Right kidney (tissue), 1 donor: ENCODE measurements at regions not wholly inside any gene's neighbourhood (a gene's known extent, or its start where the extent isn't known, plus 50 kb on each side); places are given as distances from the start of the nearest gene placed in this dataset.
"Not testable (repeated sequence)": the region's sequence is repeated elsewhere in the genome, so short reads cannot be mapped to it uniquely, and the experiment has no call there.

Source experiments
- DNase-seq: peaks from one replicate; pipeline ENCODE4 v3.0.0-alpha.2; 2016

DNA sequence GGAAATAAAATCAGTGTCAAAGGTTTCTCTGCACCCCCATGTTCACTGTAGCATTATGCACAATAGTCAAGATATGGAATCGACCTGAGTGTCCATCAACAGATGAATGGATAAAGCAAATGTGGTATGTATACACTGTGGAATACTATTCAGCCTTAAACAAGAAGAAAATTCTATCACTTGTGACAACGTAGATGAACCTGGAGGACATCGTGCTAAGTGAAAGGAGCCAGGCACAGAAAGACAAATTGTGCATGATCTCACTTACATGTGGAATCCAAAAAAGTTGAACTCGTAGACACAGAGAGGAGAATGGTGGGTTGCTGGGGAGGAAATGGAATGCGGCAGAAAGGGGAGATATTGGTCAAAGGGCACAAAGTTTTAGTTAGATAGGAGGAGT, 136.3 kb upstream of the ESR1 start:
- DNase-seq: no peak

DNA sequence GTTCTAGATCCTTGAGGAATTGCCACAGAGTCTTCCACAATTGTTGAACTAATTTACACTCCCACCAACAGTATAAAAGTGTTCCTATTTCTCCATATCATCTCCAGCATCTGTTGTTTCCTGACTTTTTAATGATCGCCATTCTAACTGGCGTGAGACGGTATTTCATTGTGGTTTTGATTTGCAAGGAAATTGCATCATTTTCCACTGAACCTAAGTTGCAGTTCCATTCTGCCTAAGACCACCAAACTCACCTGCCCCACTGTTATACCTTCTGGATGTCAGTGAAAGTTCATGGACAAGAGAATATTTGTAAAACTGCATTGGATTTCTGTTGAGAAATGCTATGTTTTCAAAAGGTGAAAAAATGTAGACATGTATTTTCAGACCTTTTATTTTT, 132.9 kb upstream of the ESR1 start:
- no peak for DNase-seq

DNA sequence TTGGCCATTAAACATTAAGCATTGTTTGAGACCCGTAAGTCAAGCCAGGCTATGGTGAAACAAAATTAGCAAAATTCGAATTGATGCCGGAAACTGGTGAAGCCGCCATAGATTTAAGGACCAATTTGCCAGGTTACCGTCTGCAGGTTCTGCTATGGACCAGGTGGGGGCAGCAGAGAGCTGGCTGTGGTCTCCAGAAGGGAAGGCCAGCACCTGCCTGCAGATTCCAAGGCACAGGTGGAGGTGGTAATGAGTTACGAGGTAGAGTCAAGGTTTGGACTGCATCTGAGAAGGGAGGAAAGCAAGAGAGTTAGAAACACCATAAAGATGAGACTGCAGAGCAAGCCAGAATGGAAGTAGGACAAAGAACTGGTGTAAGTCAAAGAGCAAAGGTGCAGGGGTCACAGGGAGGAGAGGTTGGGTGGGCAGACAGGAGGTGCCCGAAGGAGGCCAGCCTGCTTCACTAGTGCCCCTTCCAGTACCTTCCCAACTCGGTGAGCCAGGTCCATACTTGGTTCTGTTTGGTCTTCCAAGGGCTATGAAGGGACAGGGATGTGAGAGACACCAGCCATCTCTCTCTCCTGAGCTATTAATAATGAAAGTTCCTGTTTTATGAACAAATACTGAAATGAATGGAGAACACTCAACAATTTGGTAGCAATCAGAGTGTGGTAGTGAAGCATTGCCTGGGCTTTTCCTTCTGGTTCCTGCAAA, 131.6 kb upstream of the ESR1 start:
- DNase-seq: no peak

DNA sequence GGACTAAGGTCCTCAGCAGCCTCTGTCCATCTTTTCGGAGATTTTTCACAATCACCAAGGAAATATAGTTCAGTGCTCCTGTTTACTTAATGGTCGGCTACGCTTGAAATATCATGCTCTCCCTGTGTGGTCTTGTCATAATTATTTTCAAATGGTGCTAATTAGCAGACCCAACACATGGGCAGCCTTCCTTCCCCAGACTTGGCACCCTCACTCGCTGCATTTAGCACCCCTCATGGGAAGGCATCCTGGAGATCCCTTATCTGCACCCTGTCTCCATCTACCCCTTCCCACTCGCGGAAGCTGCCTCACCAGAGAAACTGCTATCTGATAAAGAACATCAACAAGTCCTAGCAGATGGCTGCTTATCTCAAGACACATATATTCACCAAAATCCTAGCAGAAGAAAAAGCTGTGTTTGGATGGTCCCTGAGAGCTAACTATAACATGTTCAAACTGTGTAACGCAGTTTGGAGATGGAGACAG, 131.0 kb upstream of the ESR1 start:
- DNase-seq: no peak

DNA sequence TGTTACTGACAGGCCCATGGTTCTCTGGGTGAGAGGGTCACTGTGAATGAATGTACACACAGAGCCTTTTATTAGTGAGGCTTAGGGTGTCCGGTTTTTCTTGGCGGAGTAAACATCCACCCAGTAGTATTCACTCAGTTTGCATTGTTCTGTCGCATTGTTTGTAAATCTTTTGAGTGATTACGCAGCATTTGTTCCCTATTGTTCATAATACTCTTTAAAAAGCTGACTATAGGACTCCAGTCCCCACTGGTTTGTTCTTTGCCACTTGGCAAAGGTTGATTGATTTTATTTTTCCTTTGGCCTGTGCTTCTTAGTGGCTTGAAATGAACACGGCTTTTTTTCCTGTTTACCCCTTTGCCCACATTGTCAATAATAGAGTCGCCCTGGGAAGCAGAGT, 130.1 kb upstream of the ESR1 start:
- DNase-seq: no peak

DNA sequence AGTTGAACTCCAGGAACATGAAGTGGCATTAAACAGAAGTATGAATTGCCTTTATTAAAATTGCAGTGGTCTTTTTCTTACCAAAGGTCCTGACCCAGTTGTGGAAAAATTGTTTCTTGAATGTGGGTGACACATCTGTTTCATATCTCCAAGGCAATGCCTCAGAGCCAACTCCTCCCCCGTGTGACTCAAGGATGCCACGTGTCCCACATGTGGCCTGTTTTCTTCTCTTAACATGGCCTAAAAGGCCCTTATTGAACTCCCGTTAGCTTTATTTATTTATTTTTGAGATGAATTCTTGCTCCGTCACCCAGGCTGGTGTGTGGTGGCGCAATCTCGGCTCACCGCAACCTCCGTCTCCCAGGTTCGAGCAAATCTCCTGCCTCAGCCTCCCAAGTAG, 128.4 kb upstream of the ESR1 start:
- no peak for DNase-seq

DNA sequence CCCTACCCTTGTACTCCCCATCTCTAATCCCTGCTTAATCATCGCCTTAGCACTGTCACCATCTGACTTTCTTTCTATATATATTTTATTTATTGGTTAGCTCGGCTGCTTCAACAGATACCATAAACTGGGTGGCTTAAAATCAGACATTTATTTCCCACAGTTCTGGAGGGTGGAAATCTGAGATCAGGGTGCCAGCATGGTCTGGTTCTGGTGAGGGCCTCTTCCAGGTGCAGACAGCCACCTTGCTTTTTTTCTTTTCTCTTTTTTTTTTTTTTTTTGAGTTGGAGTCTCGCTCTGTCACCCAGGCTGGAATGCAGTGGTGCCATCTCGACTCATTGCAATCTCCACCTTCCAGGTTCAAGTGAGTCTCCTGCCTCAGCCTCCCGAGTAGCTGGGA, 127.5 kb upstream of the ESR1 start:
- no peak for DNase-seq

DNA sequence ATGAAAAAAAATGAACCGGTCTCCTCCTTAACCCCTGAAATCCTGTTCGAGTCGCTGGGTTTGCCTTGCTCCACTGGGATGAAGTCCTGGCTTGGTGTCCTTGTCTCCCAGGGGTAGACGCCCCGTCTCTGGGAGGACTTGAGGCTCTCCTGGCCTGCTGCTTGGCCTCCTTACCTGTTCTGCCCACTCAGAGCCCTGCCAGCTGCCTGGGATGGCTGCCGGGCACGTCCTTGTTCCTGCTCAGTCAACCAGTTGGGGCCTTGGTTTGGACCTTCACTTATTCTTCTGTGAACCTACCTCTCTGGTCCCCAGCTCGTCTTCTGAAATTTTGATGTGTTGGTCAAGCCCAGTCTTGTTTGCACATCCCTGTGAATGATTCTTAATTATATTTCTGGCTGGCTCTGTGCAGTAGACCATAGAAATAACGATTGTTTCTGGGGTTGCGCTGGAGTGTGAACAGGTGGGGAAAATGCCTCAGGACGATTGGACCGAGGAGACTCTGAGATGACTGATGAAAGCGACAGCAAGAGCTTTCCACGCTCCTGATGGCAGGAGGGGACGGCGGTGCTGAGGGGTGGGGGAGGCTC, 126.5 kb upstream of the ESR1 start:
- DNase-seq: peak; percentile 30

DNA sequence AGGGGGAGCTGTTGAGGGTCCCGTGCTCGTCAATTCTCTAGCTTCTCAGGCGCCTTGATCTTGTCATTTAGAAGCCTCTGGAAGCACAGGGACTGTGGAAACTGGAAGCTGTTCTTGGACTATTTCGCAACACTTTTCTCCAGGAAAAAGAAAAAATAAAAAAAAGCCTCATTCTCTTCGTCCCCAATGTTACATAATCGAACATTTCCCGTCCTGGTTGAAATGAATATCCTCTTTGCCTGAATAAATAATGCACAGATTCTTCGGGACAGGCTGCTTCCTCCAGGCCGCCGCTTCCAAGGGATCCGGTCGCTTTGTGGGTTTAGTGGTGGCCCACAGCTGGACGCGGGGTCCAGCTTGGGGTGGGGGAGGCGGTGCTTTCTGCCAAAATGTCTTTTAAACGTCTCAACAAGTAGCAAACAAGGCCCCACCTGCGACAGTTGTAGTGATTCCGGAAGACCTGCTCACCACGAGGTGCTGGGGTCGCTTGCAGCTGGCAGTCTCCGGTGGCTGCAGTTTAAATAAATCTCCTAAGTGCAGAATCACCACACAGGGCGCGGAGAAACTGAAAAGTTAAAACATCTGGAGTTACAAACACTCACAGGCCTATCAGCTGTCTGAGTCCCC, 125.9 kb upstream of the ESR1 start:
- DNase-seq: peak; percentile 45

DNA sequence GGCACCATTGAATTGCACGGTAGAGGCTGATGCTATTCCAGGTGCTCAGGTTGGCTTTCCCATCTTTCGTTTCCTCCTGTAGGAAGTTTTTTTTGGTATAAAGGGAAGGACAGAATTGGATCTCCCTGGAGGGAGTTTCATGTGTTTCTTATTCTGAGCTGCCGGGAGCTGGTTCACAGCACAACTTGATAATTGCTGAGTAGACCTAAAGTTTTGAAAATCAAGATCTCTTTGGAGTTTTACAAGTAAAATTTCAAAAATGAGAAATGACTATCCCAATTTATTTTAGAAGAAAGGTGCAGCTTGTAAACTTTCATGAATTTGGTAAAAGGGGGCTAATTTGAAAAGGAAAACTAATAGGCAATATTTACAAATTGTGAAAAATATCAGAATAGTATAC, 125.2 kb upstream of the ESR1 start:
- no peak for DNase-seq

DNA sequence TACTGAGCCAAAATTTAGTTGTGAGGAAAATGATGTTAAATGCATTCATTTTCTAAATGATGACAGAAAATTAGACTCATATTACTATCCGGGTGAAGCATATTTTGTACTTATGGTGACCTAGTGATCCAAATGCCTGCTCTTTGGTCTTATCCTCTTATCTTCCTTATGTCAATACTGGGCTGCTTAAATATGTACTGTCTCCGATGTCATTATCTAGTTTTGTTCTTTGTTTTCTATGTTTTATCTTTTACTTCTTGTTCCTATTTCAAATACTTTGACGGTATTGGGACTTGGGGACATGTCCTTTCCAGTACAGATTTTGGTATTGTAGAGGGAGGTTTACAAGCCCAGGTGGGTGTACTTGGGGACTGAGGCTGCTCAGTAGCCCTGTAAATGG, 124.6 kb upstream of the ESR1 start:
- DNase-seq: no peak

DNA sequence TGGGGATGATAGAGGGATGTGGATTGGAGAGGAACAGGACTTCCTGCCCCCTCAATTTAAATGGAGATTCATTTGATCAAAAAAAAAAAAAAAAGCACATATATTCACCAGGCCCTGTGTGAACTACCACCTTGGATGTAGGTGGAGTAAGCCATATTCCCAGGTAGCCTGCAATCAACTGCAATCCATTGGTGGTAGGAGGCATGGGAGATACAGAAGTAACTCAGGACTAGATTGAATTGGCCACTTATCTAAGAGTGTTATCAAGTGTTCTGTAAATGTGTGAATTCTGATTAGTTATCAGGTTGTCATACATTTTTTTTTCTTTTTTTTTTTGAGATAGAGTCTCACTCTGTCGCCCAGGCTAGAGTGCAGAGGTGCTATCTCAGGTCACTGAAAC, 124.1 kb upstream of the ESR1 start:
- DNase-seq: no peak

DNA sequence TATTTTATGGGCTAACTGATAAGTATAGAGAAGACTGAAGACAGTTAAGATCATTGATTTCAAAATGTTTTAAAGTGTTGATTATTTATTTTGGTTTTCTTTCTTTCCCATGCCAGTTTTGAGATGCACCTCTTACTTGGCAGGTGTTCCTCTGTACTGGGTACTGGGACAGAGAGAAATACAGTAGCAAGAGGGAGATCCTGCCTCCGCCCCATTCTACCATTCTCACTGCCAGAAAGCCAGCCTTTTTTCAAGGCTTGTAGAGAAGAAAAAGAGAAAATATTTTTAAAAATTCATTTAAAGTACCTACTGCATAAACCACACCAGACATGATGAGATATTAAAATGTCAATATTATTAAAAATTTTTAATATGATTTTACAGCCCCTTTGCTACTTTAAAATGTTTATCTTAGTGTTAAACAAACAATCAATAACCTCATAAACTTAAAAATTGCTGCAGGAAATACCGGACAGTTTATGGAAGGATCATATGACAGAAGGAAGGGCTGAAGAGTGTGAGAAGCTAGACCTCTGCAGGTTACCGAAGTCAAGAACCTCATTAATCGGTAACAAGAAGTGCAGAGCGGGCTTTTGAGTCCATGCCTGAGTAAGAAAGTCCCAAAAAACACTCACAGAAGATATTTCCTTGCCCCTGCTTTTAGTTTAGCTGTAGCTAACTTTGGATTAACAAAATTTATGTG, 117.8 kb upstream of the ESR1 start:
- DNase-seq: no peak

DNA sequence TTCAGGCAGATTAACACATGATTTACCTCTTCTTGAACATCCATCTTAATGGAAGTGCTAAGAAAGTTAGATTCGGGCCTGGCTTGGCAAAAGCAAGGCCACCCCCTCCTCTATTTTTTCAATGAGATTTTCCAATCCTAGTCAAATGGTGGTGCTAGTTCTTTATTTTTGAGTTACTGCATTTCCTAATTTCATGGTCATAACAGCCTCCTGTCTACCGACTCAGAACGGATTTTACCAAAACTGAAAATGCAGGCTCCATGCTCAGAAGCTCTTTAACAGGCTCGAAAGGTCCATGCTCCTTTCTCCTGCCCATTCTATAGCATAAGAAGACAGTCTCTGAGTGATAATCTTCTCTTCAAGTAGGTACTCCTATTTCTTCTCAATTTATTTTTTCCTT, 117.2 kb upstream of the ESR1 start:
- no peak for DNase-seq

DNA sequence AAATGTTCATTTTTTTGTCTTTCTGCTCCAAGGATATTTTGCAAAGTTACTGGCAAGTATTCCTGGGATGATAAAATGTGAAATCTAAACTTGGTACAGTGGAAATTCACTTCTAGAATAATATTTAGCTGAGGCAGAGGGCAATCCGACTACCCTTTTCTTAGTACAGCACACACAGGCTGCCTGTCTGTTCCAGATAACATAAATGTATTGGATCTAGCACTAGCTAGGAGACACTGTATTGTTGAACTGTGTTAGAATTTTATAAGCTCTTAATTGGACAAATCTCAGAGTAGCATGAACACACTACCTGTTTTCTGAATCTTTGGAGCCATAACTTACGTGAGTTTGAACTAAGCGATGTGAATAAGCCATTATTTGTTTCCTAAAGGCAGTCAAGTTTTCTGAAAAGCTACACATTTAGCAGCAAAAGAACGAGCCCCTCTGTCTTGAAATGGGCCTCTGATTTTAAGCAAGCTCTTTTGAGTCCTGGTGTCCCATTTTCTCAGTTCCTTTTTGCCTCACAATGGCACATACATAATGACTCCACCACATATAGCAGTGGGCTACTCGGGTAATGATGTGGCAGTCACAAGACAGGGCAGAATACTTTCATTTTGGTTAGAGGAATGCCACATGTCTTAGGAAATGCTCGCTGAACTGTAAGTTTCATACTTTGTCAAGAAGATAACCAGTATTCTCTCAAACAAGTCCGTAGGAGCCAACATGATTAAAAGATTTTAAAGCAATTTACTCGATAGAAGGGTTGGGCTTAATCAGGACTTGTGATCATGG, 116.5 kb upstream of the ESR1 start:
- DNase-seq: no peak

DNA sequence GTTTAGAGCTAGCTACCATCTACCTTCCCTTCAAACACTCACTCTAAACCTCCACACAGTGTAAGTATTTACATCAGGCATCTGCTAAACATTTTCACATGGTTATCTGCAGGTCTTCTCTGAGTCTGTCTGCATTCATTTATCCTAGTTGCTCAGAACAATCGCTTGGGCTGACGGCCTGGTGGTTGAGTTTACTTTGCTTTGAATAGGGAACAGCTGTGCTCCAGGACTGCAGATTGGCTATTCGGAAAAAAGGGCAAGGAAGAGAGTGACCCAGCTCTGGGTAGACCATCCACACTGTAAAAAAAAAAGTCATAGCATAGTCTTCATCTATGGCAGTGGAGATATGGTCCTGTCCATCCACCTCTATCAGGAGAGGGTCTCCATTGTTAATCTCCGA, 115.3 kb upstream of the ESR1 start:
- no peak for DNase-seq

DNA sequence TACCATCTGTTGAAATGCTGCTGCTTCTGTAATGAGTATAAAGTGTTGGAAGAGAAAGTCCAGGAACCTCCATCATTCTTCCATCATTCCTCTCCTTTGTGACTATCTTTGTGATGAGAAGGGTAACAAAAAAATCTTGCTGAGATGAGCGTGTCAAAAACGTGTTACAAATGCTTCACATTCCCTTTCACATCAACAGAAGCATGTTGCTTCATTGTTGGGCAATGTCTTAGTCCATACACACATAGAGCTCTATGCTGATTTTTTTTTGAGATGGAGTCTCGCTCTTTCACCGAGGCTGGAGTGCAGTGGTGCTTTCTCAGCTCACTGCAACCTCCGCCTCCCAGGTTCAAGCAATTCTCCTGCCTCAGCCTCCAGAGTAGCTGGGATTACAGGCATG, 114.1 kb upstream of the ESR1 start:
- no peak for DNase-seq

DNA sequence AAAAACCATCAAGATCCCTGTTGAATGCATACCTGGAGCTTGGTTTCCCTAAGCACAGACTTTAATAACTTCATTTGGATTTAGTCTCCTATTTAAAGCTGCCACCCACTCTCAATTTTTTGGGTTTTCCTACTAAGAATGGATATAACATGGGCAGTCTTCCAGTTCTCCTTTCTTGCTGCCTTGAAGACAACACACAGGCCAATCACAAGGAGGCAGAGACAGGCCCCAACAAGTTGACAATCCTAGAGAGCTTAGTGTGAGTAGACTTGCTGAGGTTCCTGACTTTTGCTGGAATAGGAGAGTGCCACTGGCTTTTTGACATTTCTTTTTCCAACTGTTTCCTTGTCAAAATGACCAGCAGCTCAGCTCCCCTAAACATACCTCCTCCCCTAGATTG, 112.3 kb upstream of the ESR1 start:
- DNase-seq: no peak

DNA sequence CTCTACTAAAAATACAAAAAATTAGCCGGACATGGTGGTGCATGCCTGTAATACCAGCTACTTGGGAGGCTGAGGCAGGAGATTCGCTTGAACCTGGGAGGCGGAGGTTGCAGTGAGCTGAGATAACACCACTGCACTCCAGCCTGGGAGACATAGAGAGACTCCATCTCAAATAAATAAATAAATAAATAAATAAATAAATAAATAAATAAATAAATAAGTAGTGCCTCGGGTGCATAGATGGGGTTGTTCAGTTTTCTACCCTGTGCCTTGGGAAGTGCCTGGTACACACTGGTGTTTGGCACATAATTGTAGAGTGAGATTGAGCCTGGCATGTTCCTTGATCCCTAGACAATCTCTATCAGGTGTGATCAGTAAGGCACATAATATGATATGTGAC, 111.2 kb upstream of the ESR1 start:
- not testable (repeated sequence) for DNase-seq

DNA sequence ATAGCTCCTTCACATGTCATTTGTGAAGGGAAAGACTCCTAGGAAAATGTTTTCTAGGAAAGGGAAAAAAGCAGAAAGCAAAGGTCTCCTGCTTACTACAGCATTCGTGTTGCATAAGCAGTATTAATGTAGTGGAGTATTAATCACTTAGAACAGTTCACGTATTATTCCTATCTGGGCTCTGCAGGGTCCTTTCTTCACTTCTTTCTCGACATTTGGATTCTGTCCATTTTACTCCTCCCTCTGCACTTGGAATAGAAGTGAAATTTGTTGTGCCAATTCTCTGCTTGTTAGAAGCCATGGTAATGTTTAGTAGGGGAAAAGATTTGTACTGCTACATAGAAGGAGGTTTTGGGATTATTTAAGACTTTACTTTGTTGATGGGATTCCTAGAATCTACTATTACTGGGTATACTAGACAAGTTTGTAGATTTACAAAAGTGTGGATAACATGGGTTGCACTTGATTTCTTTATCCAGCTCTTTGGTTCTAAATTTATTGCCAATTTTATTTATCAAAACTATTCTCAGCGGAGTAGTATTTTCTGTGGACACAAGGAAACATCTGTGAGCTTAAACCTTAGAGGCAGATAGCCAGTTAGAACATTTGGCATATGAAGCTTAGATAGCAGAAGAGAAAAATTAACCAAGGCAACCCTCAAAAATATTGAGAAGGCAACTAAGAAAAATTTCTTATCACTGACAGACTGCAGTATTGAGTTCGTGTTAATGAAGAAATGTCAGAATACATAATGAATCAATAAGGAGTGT, 108.4 kb upstream of the ESR1 start:
- DNase-seq: no peak

DNA sequence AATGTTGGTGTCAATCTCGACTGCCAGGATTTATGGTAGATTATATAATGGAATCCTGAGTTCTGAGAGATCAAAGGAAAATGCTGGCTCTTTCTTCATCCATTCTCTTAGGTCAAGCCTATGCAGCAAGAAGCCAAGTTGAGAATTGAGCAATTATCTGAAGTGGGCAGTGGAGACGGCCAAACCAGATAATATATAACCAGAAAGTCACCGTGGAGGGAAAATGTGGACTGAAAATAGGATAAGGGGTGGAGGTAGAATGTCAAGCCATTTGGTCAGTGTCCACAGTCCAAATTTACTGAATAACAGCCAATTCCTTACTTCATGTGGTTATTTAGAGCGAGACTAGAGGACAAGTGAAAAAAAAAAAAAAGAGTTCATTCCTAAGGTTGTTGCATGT, 107.8 kb upstream of the ESR1 start:
- no peak for DNase-seq
